ENCODE measurements at regions not wholly inside any gene's neighbourhood (a gene's known extent, or its start where the extent isn't known, plus 50 kb on each side); places are given as distances from the start of the nearest gene placed in this dataset.

DNA sequence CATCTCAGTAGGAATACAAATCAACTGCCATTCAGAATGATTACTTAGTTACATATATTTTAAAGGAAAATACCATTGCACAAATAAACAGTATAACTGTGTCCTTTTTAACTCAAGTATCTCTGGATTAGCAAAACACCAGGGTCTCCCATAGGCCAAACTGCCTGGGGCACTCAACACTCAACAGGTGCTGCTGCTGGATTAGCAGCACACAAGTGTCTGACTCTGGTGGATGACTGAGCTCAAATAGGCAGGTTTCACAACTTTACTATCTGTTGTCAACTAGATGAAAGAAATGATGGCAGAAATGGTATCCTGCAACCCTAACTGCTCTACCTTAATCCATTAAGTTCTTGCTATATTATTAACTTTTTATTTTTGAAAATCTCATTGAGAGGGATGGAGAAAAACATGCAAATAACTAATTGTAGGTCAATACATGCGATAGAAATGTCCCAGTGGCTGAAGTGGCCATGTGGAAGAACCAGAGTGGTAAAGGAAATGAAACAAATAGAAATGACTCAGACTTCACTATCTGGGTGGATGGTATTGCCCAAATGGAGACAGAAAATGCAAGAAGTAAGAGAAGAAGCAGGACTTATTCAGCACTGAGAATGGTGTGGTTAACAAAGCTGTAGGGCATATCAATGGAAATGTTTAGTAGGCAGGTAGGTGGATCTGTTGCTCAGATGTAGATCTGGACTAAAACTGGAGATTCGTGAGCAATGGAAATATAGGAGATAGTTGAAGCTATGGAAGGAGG, 90.8 kb upstream of the CCDC190 start:
- CTCF ChIA-PET: interaction anchor here (0.6 to 1.5 kb wide), 3 partner anchors 10 to 29 kb away, joined by 3 read pairs; no protein-coding TSS in a partner anchor
- TF ChIP-seq, protein P1, sequence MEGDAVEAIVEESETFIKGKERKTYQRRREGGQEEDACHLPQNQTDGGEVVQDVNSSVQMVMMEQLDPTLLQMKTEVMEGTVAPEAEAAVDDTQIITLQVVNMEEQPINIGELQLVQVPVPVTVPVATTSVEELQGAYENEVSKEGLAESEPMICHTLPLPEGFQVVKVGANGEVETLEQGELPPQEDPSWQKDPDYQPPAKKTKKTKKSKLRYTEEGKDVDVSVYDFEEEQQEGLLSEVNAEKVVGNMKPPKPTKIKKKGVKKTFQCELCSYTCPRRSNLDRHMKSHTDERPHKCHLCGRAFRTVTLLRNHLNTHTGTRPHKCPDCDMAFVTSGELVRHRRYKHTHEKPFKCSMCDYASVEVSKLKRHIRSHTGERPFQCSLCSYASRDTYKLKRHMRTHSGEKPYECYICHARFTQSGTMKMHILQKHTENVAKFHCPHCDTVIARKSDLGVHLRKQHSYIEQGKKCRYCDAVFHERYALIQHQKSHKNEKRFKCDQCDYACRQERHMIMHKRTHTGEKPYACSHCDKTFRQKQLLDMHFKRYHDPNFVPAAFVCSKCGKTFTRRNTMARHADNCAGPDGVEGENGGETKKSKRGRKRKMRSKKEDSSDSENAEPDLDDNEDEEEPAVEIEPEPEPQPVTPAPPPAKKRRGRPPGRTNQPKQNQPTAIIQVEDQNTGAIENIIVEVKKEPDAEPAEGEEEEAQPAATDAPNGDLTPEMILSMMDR (IDR thresholded peaks at IDR 0.05; ENCODE audit: unreplicated experiment): no peak
- no peak overlapping the region for H3K4me3 Mint-ChIP-seq (ENCODE audit: low read depth, unreplicated experiment)
- intact Hi-C loops (cut with micrococcal nuclease; ENCODE audit: unreplicated experiment): loop anchor here (10.0 kb wide), 1 partner anchor 47 kb away; no protein-coding TSS in a partner anchor
- H3K9me3 Mint-ChIP-seq (ENCODE audit: low read depth, unreplicated experiment): no peaks in the 10 kb centered on the region
- no peaks in the 10 kb centered on the region for H3K27me3 Mint-ChIP-seq (ENCODE audit: unreplicated experiment)
- no peak for DNase-seq
- no TSS peak for BruUV-seq (replicated peaks)
- H3K4me1 Mint-ChIP-seq (ENCODE audit: low read depth, unreplicated experiment): no peaks in the 10 kb centered on the region
- H3K36me3 Mint-ChIP-seq (ENCODE audit: insufficient read depth, unreplicated experiment): no peaks in the 10 kb centered on the region
- no peak overlapping the region for H3K27ac Mint-ChIP-seq (ENCODE audit: unreplicated experiment)

DNA sequence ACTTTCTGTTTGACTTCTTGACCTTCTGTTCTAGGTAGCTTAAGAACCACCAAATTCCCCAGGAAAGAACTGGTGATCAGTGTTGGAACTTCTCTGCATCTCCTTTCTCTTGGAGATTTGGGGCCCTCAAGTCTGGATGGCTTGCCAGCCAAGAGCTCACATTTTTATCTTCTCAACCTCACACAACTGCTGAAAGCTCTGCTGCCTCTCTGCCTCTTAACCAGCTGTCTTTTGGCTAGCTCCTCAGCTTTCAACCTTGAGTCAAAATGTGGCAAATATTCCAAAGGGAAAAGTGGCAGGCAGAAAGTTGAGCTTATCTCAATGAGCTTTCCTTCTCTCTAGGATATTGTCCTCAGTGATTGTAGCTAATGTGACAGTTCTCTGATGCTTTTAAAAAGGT, 89.2 kb upstream of the CCDC190 start:
- DNase-seq: no peak
- Mint-ChIP-seq H3K27me3 (ENCODE audit: unreplicated experiment) (no peaks in the 10 kb centered on the region), H3K4me1 (ENCODE audit: low read depth, unreplicated experiment) (no peaks in the 10 kb centered on the region), H3K36me3 (ENCODE audit: insufficient read depth, unreplicated experiment) (no peaks in the 10 kb centered on the region), H3K9me3 (ENCODE audit: low read depth, unreplicated experiment) (no peaks in the 10 kb centered on the region), H3K4me3 (ENCODE audit: low read depth, unreplicated experiment) (no peak overlapping the region), H3K27ac (ENCODE audit: unreplicated experiment) (no peak overlapping the region)
- no TSS peak for BruUV-seq (replicated peaks)
- TF ChIP-seq, protein P1 (IDR thresholded peaks at IDR 0.05; ENCODE audit: unreplicated experiment): no peak
- intact Hi-C loops (cut with micrococcal nuclease; ENCODE audit: unreplicated experiment): loop anchor here (10.0 kb wide), 1 partner anchor 45 kb away; no protein-coding TSS in a partner anchor
- CTCF ChIA-PET: no interaction called here

DNA sequence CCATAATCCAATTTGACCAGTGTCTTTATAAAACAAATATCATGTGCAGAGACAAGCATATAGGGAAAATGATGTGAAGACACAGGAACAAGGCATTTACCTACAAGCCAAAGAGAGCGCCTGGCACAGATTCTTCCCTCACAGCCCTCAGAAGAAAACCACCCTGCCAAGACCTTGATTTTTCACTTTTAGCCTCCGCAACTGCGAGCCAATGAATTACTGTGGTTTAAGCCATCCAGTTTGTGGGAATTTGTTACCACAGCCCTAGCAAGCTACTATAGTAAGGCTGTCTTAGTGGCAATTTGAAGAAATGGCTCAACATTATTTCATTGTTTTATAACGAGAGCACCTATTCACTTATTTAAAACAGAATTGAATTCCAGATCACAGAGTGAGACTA, 85.7 kb upstream of the CCDC190 start:
- CTCF ChIA-PET: no interaction called here
- Mint-ChIP-seq H3K4me1 (ENCODE audit: low read depth, unreplicated experiment) (no peaks in the 10 kb centered on the region), H3K27me3 (ENCODE audit: unreplicated experiment) (no peaks in the 10 kb centered on the region), H3K27ac (ENCODE audit: unreplicated experiment) (no peak overlapping the region), H3K36me3 (ENCODE audit: insufficient read depth, unreplicated experiment) (no peaks in the 10 kb centered on the region), H3K9me3 (ENCODE audit: low read depth, unreplicated experiment) (no peaks in the 10 kb centered on the region), H3K4me3 (ENCODE audit: low read depth, unreplicated experiment) (no peak overlapping the region)
- DNase-seq: no peak
- intact Hi-C loops (cut with micrococcal nuclease; ENCODE audit: unreplicated experiment): no loop called here
- TF ChIP-seq, protein P1 (IDR thresholded peaks at IDR 0.05; ENCODE audit: unreplicated experiment): no peak
- no TSS peak for BruUV-seq (replicated peaks)

DNA sequence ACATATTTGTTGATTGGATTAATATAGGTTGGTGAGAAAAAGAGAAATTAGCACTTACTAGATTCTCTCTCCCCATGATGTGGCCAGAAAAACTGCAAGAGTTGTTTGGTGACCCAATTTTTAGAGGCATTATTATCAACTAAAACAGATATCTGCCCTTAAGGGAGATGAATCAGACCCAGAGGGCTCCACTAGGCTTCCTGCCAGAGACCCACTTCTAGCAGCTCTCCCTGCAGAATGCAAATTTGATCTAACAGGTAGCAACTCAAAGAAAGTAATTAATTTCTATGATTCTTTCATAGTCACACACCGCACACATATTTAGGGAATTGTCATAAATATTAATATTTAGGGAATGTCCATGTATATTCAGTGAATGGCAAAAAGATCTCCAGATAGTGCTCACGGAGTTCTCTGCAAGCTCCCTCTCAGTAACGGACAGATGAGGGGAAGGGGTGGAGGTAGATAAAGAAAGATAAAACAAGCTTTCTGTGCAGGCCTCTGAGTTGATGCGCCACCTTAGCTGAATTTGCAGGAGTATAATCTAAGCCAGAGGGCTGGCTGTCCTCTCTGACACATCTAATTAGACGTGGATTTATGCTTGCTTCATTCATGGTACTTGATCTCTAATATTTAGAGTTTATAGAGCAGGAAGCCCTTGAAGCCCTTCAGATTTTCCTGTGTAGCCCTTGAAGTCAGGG, 84.1 kb upstream of the CCDC190 start:
- H3K36me3 Mint-ChIP-seq (ENCODE audit: insufficient read depth, unreplicated experiment): no peaks in the 10 kb centered on the region
- H3K27ac Mint-ChIP-seq (ENCODE audit: unreplicated experiment): no peak overlapping the region
- H3K4me3 Mint-ChIP-seq (ENCODE audit: low read depth, unreplicated experiment): no peak overlapping the region
- TF ChIP-seq, protein P1 (IDR thresholded peaks at IDR 0.05; ENCODE audit: unreplicated experiment): no peak
- BruUV-seq (replicated peaks): no TSS peak
- DNase-seq: no peak
- H3K4me1 Mint-ChIP-seq (ENCODE audit: low read depth, unreplicated experiment): no peaks in the 10 kb centered on the region
- no peaks in the 10 kb centered on the region for H3K27me3 Mint-ChIP-seq (ENCODE audit: unreplicated experiment)
- H3K9me3 Mint-ChIP-seq (ENCODE audit: low read depth, unreplicated experiment): no peaks in the 10 kb centered on the region
- CTCF ChIA-PET: no interaction called here
- intact Hi-C loops (cut with micrococcal nuclease; ENCODE audit: unreplicated experiment): no loop called here

Data from Calu3 (cell line).